ENCODE measurements at regions not wholly inside any gene's neighbourhood (a gene's known extent, or its start where the extent isn't known, plus 50 kb on each side); places are given as distances from the start of the nearest gene placed in this dataset.

DNA sequence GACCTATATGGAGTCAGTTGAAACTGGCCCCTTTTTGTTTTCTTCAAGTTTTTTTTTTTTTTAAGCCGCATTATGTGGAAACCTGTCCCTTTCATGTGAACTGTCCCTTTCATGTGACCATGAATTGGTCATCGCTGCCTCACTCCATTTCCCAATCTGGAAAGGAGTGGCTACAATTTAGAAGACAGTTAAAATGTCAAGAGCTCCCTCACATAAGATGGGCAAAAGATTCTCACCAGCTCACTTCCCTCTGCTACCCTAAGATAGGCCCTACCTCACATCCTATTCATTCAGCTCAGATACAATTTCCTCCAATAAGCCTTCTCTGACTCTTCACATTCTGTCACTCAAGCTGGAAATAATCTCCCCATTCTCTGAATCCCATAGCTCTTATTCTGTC is 111.3 kb upstream of the BCL6 start:
- TF ChIP-seq, protein P1, sequence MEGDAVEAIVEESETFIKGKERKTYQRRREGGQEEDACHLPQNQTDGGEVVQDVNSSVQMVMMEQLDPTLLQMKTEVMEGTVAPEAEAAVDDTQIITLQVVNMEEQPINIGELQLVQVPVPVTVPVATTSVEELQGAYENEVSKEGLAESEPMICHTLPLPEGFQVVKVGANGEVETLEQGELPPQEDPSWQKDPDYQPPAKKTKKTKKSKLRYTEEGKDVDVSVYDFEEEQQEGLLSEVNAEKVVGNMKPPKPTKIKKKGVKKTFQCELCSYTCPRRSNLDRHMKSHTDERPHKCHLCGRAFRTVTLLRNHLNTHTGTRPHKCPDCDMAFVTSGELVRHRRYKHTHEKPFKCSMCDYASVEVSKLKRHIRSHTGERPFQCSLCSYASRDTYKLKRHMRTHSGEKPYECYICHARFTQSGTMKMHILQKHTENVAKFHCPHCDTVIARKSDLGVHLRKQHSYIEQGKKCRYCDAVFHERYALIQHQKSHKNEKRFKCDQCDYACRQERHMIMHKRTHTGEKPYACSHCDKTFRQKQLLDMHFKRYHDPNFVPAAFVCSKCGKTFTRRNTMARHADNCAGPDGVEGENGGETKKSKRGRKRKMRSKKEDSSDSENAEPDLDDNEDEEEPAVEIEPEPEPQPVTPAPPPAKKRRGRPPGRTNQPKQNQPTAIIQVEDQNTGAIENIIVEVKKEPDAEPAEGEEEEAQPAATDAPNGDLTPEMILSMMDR (IDR thresholded peaks at IDR 0.05; ENCODE audit: extremely low read depth in 1 of 2, insufficient read depth in 1 of 2, low read depth in 1 of 2, low read length in 2 of 2) = no peak
- TF ChIP-seq EZH2 (IDR thresholded peaks at IDR 0.05; ENCODE audit: borderline replicate concordance, low read depth, low read length, severe bottlenecking) (no peak), POLR2AphosphoS5 (IDR thresholded peaks at IDR 0.05; ENCODE audit: insufficient read depth, low read depth, low read length) (no peak), GATA2 (IDR thresholded peaks at IDR 0.05; ENCODE audit: insufficient read depth, insufficient read length, low read depth, low read length) (no peak), FOS (IDR thresholded peaks at IDR 0.05; ENCODE audit: borderline replicate concordance, insufficient read depth, low read length) (no peak), JUN (IDR thresholded peaks at IDR 0.05; ENCODE audit: borderline replicate concordance, insufficient read depth, insufficient read length, low read depth) (no peak), MYC (IDR thresholded peaks at IDR 0.05; ENCODE audit: low read depth, low read length) (no peak), POLR2A (IDR thresholded peaks at IDR 0.05; ENCODE audit: low read depth, low read length) (no peak)
- TF ChIP-seq, protein P2, sequence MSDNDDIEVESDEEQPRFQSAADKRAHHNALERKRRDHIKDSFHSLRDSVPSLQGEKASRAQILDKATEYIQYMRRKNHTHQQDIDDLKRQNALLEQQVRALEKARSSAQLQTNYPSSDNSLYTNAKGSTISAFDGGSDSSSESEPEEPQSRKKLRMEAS (IDR thresholded peaks at IDR 0.05; ENCODE audit: insufficient read depth, insufficient read length) = no peak
- dilution Hi-C loops (cut with MboI; ENCODE audit: extremely low pct_ligation_motif_present, low sequenced_read_pairs) (no loop called here), intact Hi-C loops (cut with micrococcal nuclease) (no loop called here)
- H3K9me3 ChIP-seq (replicated peaks; ENCODE audit: control insufficient read depth, insufficient read depth, low read length) = no peaks in the 10 kb centered on the region
- H2AFZ ChIP-seq (ENCODE audit: low read depth, low read length) = no peak overlapping the region
- no peak overlapping the region for H3K4me2 ChIP-seq (ENCODE audit: insufficient read depth, low read length)
- no peak overlapping the region for H3K9ac ChIP-seq (replicated peaks; ENCODE audit: extremely low read depth, insufficient read depth, low read length)
- H3K27ac ChIP-seq (ENCODE audit: insufficient read depth, low read depth, low read length) = no peak overlapping the region
- FAIRE-seq = no peak
- H3K27me3 ChIP-seq (ENCODE audit: control insufficient read depth in 2 of 2, insufficient read depth in 2 of 2, low read length in 2 of 2) = peaks cover 0 to 15% of the 10 kb centered on the region in 2 experiments
- no peak overlapping the region for H3K4me3 ChIP-seq (replicated peaks in 1 of 3; ENCODE audit: insufficient read depth in 1 of 3, low read depth in 1 of 3, low read length in 3 of 3)
- DNase-seq (ENCODE audit: low read depth, low spot score) = no peak
- H3K9me1 ChIP-seq (replicated peaks; ENCODE audit: control insufficient read depth, extremely low read depth, insufficient read depth, low read length) = no peaks in the 10 kb centered on the region
- H3K4me1 ChIP-seq (ENCODE audit: control insufficient read depth, extremely low read depth, insufficient read depth, low read length) = no peaks in the 10 kb centered on the region
- no peaks in the 10 kb centered on the region for H3K79me2 ChIP-seq (ENCODE audit: control insufficient read depth, insufficient read depth, low read length)
- no peaks in the 10 kb centered on the region for H3K36me3 ChIP-seq (ENCODE audit: control insufficient read depth in 2 of 2, extremely low read depth in 1 of 2, insufficient read depth in 2 of 2, low read length in 2 of 2)
- BruUV-seq (replicated peaks) = no TSS peak
- no peaks in the 10 kb centered on the region for H4K20me1 ChIP-seq (replicated peaks; ENCODE audit: control insufficient read depth, extremely low read depth, insufficient read depth, low read length)
- ChIA-PET POLR2A (interaction anchor here (0.7 kb wide), 1 partner anchor 373 kb away, joined by 5 read pairs; no protein-coding TSS in a partner anchor), CTCF (no interaction called here)
